Bronchial epithelial cell (primary cell): ENCODE measurements at regions not wholly inside any gene's neighbourhood (a gene's known extent, or its start where the extent isn't known, plus 50 kb on each side); places are given as distances from the start of the nearest gene placed in this dataset.

ENCODE experiments used
- DNase-seq: peaks from one replicate; pipeline ENCODE4 v3.0.0-alpha.2; 2010; ENCODE audit warnings: low read depth
- FAIRE-seq: peaks from 2 replicates; lab custom pipeline; 2011; peaks lifted over from hg19 to GRCh38; lab: Jason Lieb, UNC
- H3K27me3 ChIP-seq: 2 replicates; pipeline ENCODE4 v1.5.1; 2011; ENCODE audit warnings: low read length; ENCODE audit not compliant: control insufficient read depth, insufficient read depth
- H3K36me3 ChIP-seq: 2 replicates; pipeline ENCODE4 v1.5.1; 2011; ENCODE audit warnings: low read length; ENCODE audit not compliant: control insufficient read depth, insufficient read depth
- H3K4me3 ChIP-seq: 2 replicates; pipeline ENCODE4 v1.5.1; 2011; ENCODE audit warnings: mild to moderate bottlenecking, low read depth, low read length, control low read depth
- TF ChIP-seq, protein P1 (sequence below): IDR thresholded peaks from 2 replicates; pipeline ENCODE4 v1.5.1; 2011; ENCODE audit warnings: mild to moderate bottlenecking, moderate library complexity, low read length, control low read depth, inconsistent platforms; ENCODE audit not compliant: insufficient read depth, severe bottlenecking

- DNase-seq (no peak), FAIRE-seq (no peak)
- no peaks in the 10 kb centered on the region for H3K36me3 ChIP-seq
- no peaks in the 10 kb centered on the region for H3K27me3 ChIP-seq
- H3K4me3 ChIP-seq, result no peak overlapping the region
- TF ChIP-seq, protein P1, sequence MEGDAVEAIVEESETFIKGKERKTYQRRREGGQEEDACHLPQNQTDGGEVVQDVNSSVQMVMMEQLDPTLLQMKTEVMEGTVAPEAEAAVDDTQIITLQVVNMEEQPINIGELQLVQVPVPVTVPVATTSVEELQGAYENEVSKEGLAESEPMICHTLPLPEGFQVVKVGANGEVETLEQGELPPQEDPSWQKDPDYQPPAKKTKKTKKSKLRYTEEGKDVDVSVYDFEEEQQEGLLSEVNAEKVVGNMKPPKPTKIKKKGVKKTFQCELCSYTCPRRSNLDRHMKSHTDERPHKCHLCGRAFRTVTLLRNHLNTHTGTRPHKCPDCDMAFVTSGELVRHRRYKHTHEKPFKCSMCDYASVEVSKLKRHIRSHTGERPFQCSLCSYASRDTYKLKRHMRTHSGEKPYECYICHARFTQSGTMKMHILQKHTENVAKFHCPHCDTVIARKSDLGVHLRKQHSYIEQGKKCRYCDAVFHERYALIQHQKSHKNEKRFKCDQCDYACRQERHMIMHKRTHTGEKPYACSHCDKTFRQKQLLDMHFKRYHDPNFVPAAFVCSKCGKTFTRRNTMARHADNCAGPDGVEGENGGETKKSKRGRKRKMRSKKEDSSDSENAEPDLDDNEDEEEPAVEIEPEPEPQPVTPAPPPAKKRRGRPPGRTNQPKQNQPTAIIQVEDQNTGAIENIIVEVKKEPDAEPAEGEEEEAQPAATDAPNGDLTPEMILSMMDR, result no peak
Observed at GRCh38 chr9:104247899-104248460, 153.9 kb downstream of the SMC2 start.

DNA sequence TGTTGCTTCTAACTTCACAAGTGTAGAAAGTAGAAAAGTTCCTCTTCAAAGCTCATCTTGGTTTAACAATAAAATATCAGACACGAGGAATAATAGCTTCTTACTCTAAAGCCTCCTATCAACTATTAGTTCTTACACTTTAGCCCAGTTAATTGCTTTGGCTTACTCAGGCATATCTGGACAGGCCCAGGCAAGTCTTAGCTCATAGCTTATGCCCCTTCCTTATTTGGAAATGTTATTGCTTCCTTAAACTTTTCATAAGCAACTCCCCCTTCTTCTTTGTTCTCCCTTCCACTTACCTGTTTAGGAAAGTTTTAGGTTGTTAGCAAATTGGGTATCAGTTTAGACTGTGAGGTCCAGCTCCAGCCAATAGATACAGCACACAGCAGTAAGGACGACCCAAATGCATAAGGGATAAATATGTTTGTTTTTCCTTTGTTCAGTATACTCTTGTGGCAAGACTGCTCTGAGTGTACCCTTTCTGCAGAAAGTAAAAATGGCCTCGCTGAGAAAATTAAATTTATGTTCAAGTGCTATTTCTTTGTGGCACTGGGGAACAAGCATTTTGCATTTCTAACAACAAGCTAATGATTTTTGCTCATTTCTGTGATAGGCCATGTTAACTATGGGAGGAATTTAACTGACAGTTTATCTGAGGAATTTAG lies 162.1 kb downstream of the SMC2 start:
- H3K4me3 ChIP-seq, result no peak overlapping the region
- FAIRE-seq, result no peak
- no peaks in the 10 kb centered on the region for H3K36me3 ChIP-seq
- peak; percentile 77 for DNase-seq
- TF ChIP-seq, protein P1, result no peak
- no peaks in the 10 kb centered on the region for H3K27me3 ChIP-seq

DNA sequence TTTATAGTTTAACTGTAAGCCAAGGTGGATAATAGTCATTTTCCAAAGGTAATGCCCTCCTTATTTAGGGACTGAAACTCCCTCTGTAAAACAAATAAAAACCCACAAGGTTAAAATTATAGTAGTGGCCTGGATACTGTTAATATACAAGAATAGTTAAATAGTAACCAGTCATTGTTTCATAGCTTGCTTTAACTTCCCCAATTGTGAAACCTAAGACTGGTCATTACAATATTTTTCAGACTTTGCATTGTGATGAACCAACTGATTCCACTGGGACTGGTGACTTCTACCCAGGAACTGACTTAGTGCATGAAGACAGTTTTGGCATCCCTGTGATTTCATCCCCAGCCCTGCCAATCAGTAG lies 162.6 kb downstream of the SMC2 start:
- TF ChIP-seq, protein P1, result no peak
- H3K27me3 ChIP-seq, result no peaks in the 10 kb centered on the region
- no peak overlapping the region for H3K4me3 ChIP-seq
- no peaks in the 10 kb centered on the region for H3K36me3 ChIP-seq
- DNase-seq, result no peak
- no peak for FAIRE-seq

DNA sequence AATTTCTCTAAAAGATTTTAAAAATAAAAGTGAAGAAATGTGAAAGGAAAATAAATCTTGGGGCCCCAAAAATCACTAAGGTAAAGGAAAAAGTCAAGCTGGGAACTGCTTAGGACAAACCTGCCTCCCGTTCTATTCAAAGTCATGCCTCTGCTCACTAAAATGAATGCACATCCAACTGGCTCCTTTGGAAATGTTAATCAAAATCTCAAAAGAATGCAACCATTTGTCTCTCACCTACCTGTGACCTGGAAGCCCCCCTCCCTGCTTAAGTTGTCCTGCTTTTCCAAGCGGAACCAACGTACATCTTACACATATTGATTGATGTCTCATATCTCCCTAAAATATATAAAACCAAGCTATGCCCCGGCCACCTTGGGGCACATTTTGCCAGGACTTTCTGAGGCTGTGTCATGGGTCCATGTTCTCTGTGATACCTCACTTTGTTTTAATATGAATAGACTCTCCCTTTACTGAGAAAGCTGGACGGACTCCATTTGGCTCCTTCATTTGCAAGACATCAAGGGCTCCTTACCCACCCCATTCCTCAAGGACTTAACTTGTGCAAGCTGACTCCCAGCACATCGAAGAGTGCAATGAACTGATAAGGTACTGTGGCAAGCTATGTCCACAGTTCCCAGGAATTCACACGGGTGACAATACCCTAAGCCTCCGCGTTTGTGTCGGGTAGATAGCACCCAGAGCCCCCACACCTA lies 164.3 kb downstream of the SMC2 start:
- TF ChIP-seq, protein P1, result no peak
- Histone ChIP-seq H3K4me3 (no peak overlapping the region), H3K36me3 (no peaks in the 10 kb centered on the region), H3K27me3 (no peaks in the 10 kb centered on the region)
- no peak for FAIRE-seq
- DNase-seq, result no peak

DNA sequence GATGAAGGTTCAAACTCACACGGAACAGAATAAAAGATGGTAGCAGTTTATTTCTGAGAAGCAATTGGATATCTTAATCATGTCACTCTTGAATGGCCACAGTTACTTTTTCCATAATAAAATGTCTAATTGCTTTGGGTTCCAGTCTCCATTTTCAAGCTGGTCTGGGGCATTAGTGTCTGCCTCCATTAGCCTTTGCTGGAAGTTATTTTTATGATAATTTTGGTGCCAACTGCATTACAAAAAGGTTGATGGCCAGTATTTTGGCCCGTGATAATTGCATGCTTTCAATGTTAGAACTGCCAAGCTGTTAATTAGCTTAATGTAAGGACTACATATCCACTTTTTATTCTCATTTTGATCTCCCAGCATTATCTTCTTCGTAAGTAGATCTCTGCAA lies 165.9 kb downstream of the SMC2 start:
- FAIRE-seq, result no peak
- Histone ChIP-seq H3K36me3 (no peaks in the 10 kb centered on the region), H3K27me3 (no peaks in the 10 kb centered on the region), H3K4me3 (no peak overlapping the region)
- DNase-seq, result no peak
- TF ChIP-seq, protein P1, result no peak
